Fibroblast of the aortic adventitia (primary cell): ENCODE measurements at regions not wholly inside any gene's neighbourhood (a gene's known extent, or its start where the extent isn't known, plus 50 kb on each side); places are given as distances from the start of the nearest gene placed in this dataset.

Experiments
- DNase-seq: peaks from one replicate; pipeline ENCODE4 v3.0.0-alpha.2; 2010; ENCODE audit warnings: low read depth
- H3K4me3 ChIP-seq: 2 replicates; pipeline ENCODE4 v1.5.1; 2011; ENCODE audit warnings: low read depth, mild to moderate bottlenecking, control low read depth, low read length, moderate library complexity
- TF ChIP-seq, protein P1 (sequence below): IDR thresholded peaks from 2 replicates; pipeline ENCODE4 v1.5.1; 2011; ENCODE audit warnings: mild to moderate bottlenecking, low read length, control low read depth, inconsistent platforms; ENCODE audit not compliant: insufficient read depth

- TF ChIP-seq, protein P1, sequence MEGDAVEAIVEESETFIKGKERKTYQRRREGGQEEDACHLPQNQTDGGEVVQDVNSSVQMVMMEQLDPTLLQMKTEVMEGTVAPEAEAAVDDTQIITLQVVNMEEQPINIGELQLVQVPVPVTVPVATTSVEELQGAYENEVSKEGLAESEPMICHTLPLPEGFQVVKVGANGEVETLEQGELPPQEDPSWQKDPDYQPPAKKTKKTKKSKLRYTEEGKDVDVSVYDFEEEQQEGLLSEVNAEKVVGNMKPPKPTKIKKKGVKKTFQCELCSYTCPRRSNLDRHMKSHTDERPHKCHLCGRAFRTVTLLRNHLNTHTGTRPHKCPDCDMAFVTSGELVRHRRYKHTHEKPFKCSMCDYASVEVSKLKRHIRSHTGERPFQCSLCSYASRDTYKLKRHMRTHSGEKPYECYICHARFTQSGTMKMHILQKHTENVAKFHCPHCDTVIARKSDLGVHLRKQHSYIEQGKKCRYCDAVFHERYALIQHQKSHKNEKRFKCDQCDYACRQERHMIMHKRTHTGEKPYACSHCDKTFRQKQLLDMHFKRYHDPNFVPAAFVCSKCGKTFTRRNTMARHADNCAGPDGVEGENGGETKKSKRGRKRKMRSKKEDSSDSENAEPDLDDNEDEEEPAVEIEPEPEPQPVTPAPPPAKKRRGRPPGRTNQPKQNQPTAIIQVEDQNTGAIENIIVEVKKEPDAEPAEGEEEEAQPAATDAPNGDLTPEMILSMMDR, result no peak
- H3K4me3 ChIP-seq, result no peak overlapping the region
Measured at GRCh38 chr13:68168448-68168847, 938.3 kb upstream of the PCDH9 start.

GRCh38 chr13:68160466-68160865 lies 930.3 kb upstream of the PCDH9 start:
- peak; percentile 0 for DNase-seq
- H3K4me3 ChIP-seq, result no peak overlapping the region
- TF ChIP-seq, protein P1, result no peak

More at GRCh38 chr13:68168448-68168847, 938.3 kb upstream of the PCDH9 start:
- no peak for DNase-seq

- no peak for DNase-seq
- TF ChIP-seq, protein P1, result no peak
- no peak overlapping the region for H3K4me3 ChIP-seq
Measured at GRCh38 chr13:68152414-68152813, 922.3 kb upstream of the PCDH9 start.

- DNase-seq, result no peak
- TF ChIP-seq, protein P1, result no peak
Measured at GRCh38 chr13:68145852-68146251, 915.7 kb upstream of the PCDH9 start.

DNA sequence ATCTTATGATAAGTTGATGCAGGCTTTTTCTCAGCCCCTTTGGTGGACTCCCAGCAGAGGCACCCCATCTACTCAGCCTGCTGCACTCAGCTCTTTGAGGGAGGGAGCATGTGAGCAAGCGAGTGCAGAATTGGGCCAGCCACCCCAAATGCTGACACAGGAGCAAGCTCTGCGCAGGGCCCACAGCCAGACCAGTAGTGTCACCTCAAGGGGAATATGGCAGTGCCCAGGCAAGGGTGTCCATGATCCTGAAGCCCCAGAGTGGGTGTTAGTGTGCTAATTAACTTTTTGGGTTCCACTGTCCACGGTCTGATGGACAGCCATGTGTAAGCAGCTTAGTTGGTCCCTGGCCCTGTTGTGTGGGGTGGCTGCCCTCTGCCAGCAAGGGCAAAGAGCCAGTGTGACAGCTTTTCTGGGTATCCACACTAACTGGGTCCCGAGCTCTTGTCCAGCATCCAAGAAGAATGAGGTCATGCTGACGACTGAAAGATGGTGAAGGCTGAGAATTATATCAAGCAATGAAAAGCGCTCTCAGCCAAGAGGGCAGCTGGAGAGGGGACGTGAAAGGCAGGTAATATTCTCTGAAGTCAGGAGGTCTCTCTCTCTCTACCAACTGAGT lies 898.3 kb upstream of the PCDH9 start:
- TF ChIP-seq, protein P1, result no peak
- DNase-seq, result no peak
- H3K4me3 ChIP-seq, result no peak overlapping the region

More at GRCh38 chr13:68145852-68146251, 915.7 kb upstream of the PCDH9 start:
- H3K4me3 ChIP-seq, result no peak overlapping the region

DNA sequence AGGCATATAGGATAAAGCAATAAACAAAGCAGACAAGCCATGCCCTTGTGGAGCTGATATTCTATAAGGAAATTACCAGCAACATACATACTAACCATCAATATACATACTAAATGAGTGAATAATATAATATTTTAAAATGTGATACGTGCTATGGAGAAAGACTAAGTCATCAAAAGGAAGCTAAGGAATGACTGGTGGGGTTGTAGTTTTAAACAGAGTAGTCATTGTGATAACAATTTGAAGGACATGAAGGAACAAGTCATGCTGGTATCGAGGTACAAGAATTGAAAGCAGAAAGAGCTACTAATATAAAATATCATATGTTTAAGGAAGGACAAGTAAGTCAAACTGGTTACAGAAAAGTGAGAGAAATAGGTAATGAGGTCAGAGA lies 894.9 kb upstream of the PCDH9 start:
- no peak overlapping the region for H3K4me3 ChIP-seq
- TF ChIP-seq, protein P1, result no peak
- DNase-seq, result no peak
